HepG2 (cell line): ENCODE measurements at regions not wholly inside any gene's neighbourhood (a gene's known extent, or its start where the extent isn't known, plus 50 kb on each side); places are given as distances from the start of the nearest gene placed in this dataset.

Source experiments
- ATAC-seq: fragments of 200-7000 bp; cut with Tn5 transposase; 3 replicates; pipeline ENCODE4 v1.9.1; 2020; ENCODE audit warnings: mild to moderate bottlenecking, moderate library complexity
- BruUV-seq: library from RNA; stranded (reverse); fragments of 400-500 nt; replicated peaks from 2 replicates; lab custom pipeline; 2021; lab: Mats Ljungman, UMichigan
- CTCF ChIA-PET: fragments of 300-600 bp; formaldehyde crosslinking; extraction: SDS; loops from one replicate; lab custom pipeline; 2021; ENCODE audit warnings: low total read pairs, inconsistent platforms, low intra/inter-chr PET ratio; lab: Yijun Ruan, JAX
- POLR2A ChIA-PET: fragments of 350-600 bp; sonication (Branson Sonifier 250); formaldehyde crosslinking; loops from one replicate; lab custom pipeline; 2020; ENCODE audit warnings: antibody characterized with exemption, inconsistent platforms; lab: Yijun Ruan, JAX
- DNase-seq: peaks from one replicate; pipeline ENCODE4 v3.0.0-alpha.2; 2015; ENCODE audit warnings: low spot score
- FAIRE-seq: peaks from 3 replicates; lab custom pipeline; 2011; peaks lifted over from hg19 to GRCh38; lab: Jason Lieb, UNC
- H2AFZ ChIP-seq: one replicate; pipeline ENCODE4 v1.6.1; 2011; ENCODE audit warnings: low read length, inconsistent platforms
- H3K27ac ChIP-seq: fragments of 300-600 bp; 3 replicates; pipeline ENCODE4 v1.8.0; 2011; ENCODE audit warnings: mixed run types, mild to moderate bottlenecking, mixed read lengths, low read length, inconsistent platforms; ENCODE audit not compliant: insufficient read depth; ENCODE audit errors: extremely low read length
- H3K27me3 ChIP-seq, 2 experiments: fragments of 200-600 bp in 1 of 2; 2 replicates in 1 of 2; 3 replicates in 1 of 2; pipeline versions ENCODE4 v1.6.0 to v1.8.0; 2011; ENCODE audit warnings: low read length in 2 of 2, mild to moderate bottlenecking in 2 of 2, moderate library complexity in 2 of 2, inconsistent platforms in 1 of 2; ENCODE audit not compliant: insufficient read depth in 2 of 2, control insufficient read depth in 1 of 2
- H3K36me3 ChIP-seq, 2 experiments: fragments of 200-600 bp in 1 of 2; replicated peaks in 1 of 2; 2 replicates in 1 of 2; 3 replicates in 1 of 2; pipeline versions ENCODE4 v1.5.1 to v1.8.0; 2011; ENCODE audit warnings: low read length in 2 of 2, inconsistent platforms in 1 of 2; ENCODE audit not compliant: insufficient read depth in 2 of 2, control insufficient read depth in 1 of 2
- H3K4me1 ChIP-seq: 2 replicates; pipeline ENCODE4 v1.5.1; 2012; ENCODE audit warnings: low read length, inconsistent platforms; ENCODE audit not compliant: insufficient read depth
- H3K4me2 ChIP-seq: 2 replicates; pipeline ENCODE4 v1.6.0; 2011; ENCODE audit warnings: low read depth, low read length, inconsistent platforms
- H3K4me3 ChIP-seq, 3 experiments: fragments of 200-600 bp in 1 of 3; sonication (generic), shearing (Covaris generic) in 1 of 3; replicated peaks in 1 of 3; 2 replicates each; pipeline ENCODE4 v1.5.1; 2011 to 2016; ENCODE audit warnings: low read length in 3 of 3, inconsistent platforms in 2 of 3, low read depth in 2 of 3, mild to moderate bottlenecking in 2 of 3, control low read depth in 1 of 3, mixed read lengths in 1 of 3; ENCODE audit not compliant: insufficient read depth in 1 of 3
- H3K79me2 ChIP-seq: one replicate; pipeline ENCODE4 v1.6.1; 2011; ENCODE audit warnings: low read length, inconsistent platforms; ENCODE audit not compliant: insufficient read depth
- H3K9ac ChIP-seq: 2 replicates; pipeline ENCODE4 v1.6.0; 2011; ENCODE audit warnings: mild to moderate bottlenecking, low read depth, low read length, inconsistent platforms; ENCODE audit not compliant: insufficient read depth
- H3K9me3 ChIP-seq: 2 replicates; pipeline ENCODE4 v1.5.1; 2012; ENCODE audit warnings: mild to moderate bottlenecking, low read length
- H4K20me1 ChIP-seq: 2 replicates; pipeline ENCODE4 v1.6.0; 2011; ENCODE audit warnings: inconsistent platforms, mild to moderate bottlenecking, low read length, moderate library complexity; ENCODE audit not compliant: insufficient read depth
- BCL6 ChIP-seq: IDR thresholded peaks from 2 replicates; pipeline ENCODE4 v1.6.1; 2016; ENCODE audit warnings: missing genetic modification reagents, missing compliant biosample characterization
- HDAC6 ChIP-seq: fragments of 200-600 bp; sonication (generic); IDR thresholded peaks from 2 replicates; pipeline ENCODE4 v1.7.0; 2017; ENCODE audit warnings: mild to moderate bottlenecking, antibody characterized with exemption, low read length, low read depth
- IRX3 ChIP-seq: sonication (generic); formaldehyde crosslinking; IDR thresholded peaks from 2 replicates; pipeline ENCODE4 v1.8.1; 2023; ENCODE audit warnings: mild to moderate bottlenecking, low read depth, missing genetic modification reagents, borderline replicate concordance
- JUND ChIP-seq: sonication (generic); formaldehyde crosslinking; IDR thresholded peaks from 2 replicates; pipeline ENCODE4 v1.8.0; 2022; ENCODE audit warnings: mild to moderate bottlenecking, missing genetic modification reagents
- KLF16 ChIP-seq, 2 experiments: sonication (generic) in 1 of 2; formaldehyde crosslinking in 1 of 2; IDR thresholded peaks; 2 replicates each; pipeline versions ENCODE4 v1.6.1 to v1.8.0; 2016 to 2023; ENCODE audit warnings: missing genetic modification reagents in 2 of 2, missing compliant biosample characterization in 1 of 2
- KMT2B ChIP-seq: IDR thresholded peaks from 2 replicates; pipeline ENCODE4 v1.6.1; 2016; ENCODE audit warnings: missing genetic modification reagents, missing compliant biosample characterization
- REL ChIP-seq: sonication (generic); formaldehyde crosslinking; conservative IDR thresholded peaks from 2 replicates; pipeline ENCODE4 v1.8.0; 2022; ENCODE audit warnings: mild to moderate bottlenecking, missing genetic modification reagents, moderate library complexity
- RFX5 ChIP-seq: IDR thresholded peaks from 2 replicates; pipeline ENCODE4 v1.6.1; 2011; ENCODE audit warnings: low read depth, low read length, improper control_type of control experiment
- SOX6 ChIP-seq, 2 experiments: fragments of 450-650 bp in 1 of 2; sonication (generic) in 1 of 2; formaldehyde crosslinking in 1 of 2; IDR thresholded peaks; 2 replicates each; pipeline versions ENCODE4 v1.4.0 to v1.6.1; 2017 to 2020; ENCODE audit warnings: antibody characterized with exemption in 1 of 2, mild to moderate bottlenecking in 1 of 2, missing genetic modification reagents in 1 of 2
- SRSF9 ChIP-seq: fragments of 200-400 bp; formaldehyde crosslinking; IDR thresholded peaks from 2 replicates; pipeline ENCODE4 v1.6.1; 2018; ENCODE audit warnings: borderline replicate concordance, mild to moderate bottlenecking, low read depth, low read length; ENCODE audit not compliant: insufficient read depth, poor library complexity, severe bottlenecking
- U2AF2 ChIP-seq: fragments of 200-400 bp; formaldehyde crosslinking; IDR thresholded peaks from 2 replicates; pipeline ENCODE4 v1.6.1; 2017; ENCODE audit warnings: low read depth, mild to moderate bottlenecking, low read length
- ZFAT ChIP-seq: sonication (generic); formaldehyde crosslinking; conservative IDR thresholded peaks from 2 replicates; pipeline ENCODE4 v1.8.1; 2023; ENCODE audit warnings: missing genetic modification reagents, inconsistent platforms
- ZNF263 ChIP-seq: sonication (generic); formaldehyde crosslinking; IDR thresholded peaks from 2 replicates; pipeline ENCODE4 v1.4.0; 2020; ENCODE audit warnings: missing genetic modification reagents
- ZNF607 ChIP-seq: sonication (generic); formaldehyde crosslinking; IDR thresholded peaks from 2 replicates; pipeline ENCODE4 v1.5.1; 2020; ENCODE audit warnings: missing genetic modification reagents, mild to moderate bottlenecking, borderline replicate concordance
- ZNF619 ChIP-seq: sonication (generic); formaldehyde crosslinking; IDR thresholded peaks from 2 replicates; pipeline ENCODE4 v1.4.0; 2020; ENCODE audit warnings: mild to moderate bottlenecking, missing genetic modification reagents
- ZNF761 ChIP-seq: sonication (generic); formaldehyde crosslinking; conservative IDR thresholded peaks from 2 replicates; pipeline ENCODE4 v1.4.0; 2020; ENCODE audit warnings: mild to moderate bottlenecking, missing genetic modification reagents
- ZNF883 ChIP-seq: sonication (generic); formaldehyde crosslinking; IDR thresholded peaks from 2 replicates; pipeline ENCODE4 v1.5.1; 2020; ENCODE audit warnings: mild to moderate bottlenecking, missing genetic modification reagents; ENCODE audit errors: not compliant biosample characterization
- WGBS: methylation state at CpG from one replicate; pipeline ENCODE4 v1.1.6; 2017; ENCODE audit warnings: low lambda C conversion rate; 5-methylcytosine and 5-hydroxymethylcytosine counted together
- in situ Hi-C: cut with HindIII; loops from 2 replicates; pipeline ENCODE4 v1.10.0; 2017; ENCODE audit warnings: low pct_unique_long_range_greater_than_20kb; ENCODE audit not compliant: extremely low pct_ligation_motif_present
- intact Hi-C: fragments of 100-400 bp; cut with micrococcal nuclease; formaldehyde crosslinking; loops from one replicate; pipeline ENCODE4 v1.10.0; 2022; ENCODE audit not compliant: unreplicated experiment

- no peak overlapping the region for H2AFZ ChIP-seq
- H3K9ac ChIP-seq, result no peak overlapping the region
- in situ Hi-C loops, result no loop called here
- no TSS peak for BruUV-seq
- no peaks in the 10 kb centered on the region for H3K36me3 ChIP-seq
- H4K20me1 ChIP-seq, result no peaks in the 10 kb centered on the region
- no peak overlapping the region for H3K4me2 ChIP-seq
- ChIA-PET CTCF (no interaction called here), POLR2A (no interaction called here)
- ATAC-seq, result no peak
- 4% methylated on average over 1 of the region's 1 CpG for WGBS
- H3K9me3 ChIP-seq, result no peaks in the 10 kb centered on the region
- TF ChIP-seq ZNF607 (CRISPR knock-in tag) (no peak), ZNF619 (no peak), SRSF9 (no peak), U2AF2 (no peak), KLF16 (CRISPR knock-in tag; IDR thresholded peaks at IDR 0.05) (no peak), KMT2B (CRISPR knock-in tag) (no peak), RFX5 (no peak), REL (CRISPR knock-in tag) (no peak), ZNF263 (CRISPR knock-in tag) (no peak), ZFAT (no peak), ZNF883 (CRISPR knock-in tag) (no peak), IRX3 (CRISPR knock-in tag) (no peak), BCL6 (CRISPR knock-in tag) (no peak), ZNF761 (CRISPR knock-in tag) (no peak), JUND (no peak), HDAC6 (no peak), SOX6 (IDR thresholded peaks at IDR 0.05) (no peak), SOX6 (CRISPR knock-in tag; IDR thresholded peaks at IDR 0.05) (no peak)
- no peaks in the 10 kb centered on the region for H3K27me3 ChIP-seq
- H3K4me3 ChIP-seq, result no peak overlapping the region
- H3K27ac ChIP-seq, result no peak overlapping the region
- intact Hi-C loops, result no loop called here
- no peaks in the 10 kb centered on the region for H3K79me2 ChIP-seq
- no peaks in the 10 kb centered on the region for H3K4me1 ChIP-seq
- FAIRE-seq, result no peak
- DNase-seq, result no peak
Measured at GRCh38 chr3:116946376-116946775, 236.8 kb downstream of the TUSC7 start.
